ENCODE measurements at regions not wholly inside any gene's neighbourhood (a gene's known extent, or its start where the extent isn't known, plus 50 kb on each side); places are given as distances from the start of the nearest gene placed in this dataset.

DNA sequence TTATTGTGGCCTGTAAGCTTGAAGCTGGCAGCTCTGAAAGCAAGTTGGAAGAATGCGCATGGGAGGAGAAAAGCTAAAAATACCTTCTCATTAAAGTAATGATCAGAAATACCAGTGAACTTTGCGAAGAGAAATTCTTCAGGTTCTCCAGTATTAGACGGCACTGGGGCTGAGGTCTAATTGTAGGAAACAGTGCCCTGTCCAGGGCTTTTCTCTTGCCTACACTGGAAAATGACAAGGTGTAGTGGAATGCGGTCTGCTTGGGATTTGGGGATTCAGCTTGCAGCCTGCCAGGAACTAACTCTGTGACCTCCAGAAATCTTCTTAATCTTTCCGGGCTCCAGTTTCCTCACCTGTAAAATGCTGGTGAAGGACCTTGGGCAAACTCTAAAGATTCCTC lies 53.3 kb upstream of the KCNJ16 start:
- DNase-seq (ENCODE audit: low read depth), result no peak

DNA sequence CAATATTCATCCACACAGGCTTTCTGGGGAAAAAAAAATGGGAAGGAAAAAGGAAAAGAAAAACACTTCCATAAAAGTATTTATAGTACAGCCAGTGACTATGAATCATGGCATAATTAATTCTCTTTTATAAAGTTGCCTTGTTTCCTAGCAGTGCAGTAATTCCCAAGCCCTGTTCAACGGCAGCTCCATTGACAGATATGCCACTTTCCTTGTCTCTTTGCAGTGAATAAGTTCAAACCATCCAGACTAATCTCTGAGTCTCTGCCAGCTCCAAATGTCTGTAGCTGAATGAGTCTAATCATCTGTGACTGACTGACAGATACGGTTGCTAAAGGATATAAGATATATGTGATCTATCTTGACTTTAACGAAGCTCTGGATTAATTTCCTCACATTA lies 52.9 kb upstream of the KCNJ16 start:
- no peak for DNase-seq (ENCODE audit: low read depth)

DNA sequence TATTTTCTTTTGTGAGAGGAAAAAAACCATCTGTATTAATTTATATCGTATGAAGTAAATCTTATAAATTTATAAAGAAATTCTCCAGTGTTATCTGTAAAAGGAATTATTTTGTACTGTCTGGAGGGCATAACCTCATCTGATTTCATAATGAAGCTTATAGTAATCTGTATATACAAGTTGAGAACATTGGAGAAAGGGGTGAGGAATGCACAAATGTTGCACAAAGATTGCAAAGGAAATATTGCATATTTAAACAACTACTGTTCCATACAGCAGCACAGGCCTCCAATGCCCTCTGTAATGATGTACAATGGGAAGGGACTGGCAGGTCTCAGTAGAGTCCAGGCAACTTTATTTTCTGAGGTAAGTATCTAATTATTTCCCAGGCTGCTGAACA lies 50.8 kb upstream of the KCNJ16 start:
- DNase-seq (ENCODE audit: low read depth), result no peak

Data from CMK (cell line).